Natural killer cell (primary cell): ENCODE measurements at regions not wholly inside any gene's neighbourhood (a gene's known extent, or its start where the extent isn't known, plus 50 kb on each side); places are given as distances from the start of the nearest gene placed in this dataset.

Experiments
- ATAC-seq, 3 donors: fragments of 150-1000 bp in 2 of 3; fragments of 200-7000 bp in 1 of 3; cut with Tn5 transposase; 1 replicate in 1 of 3; 2 replicates in 2 of 3; pipeline ENCODE4 v1.10.0; 2021; ENCODE audit warnings: mild to moderate bottlenecking in 2 of 3, moderate library complexity in 2 of 3
- DNase-seq, 2 donors: peaks; one replicate each; pipeline versions ENCODE4 v3.0.0 to v3.0.0-alpha.2; 2013 to 2021; ENCODE audit warnings: mixed read lengths in 1 of 2
- H3K27ac ChIP-seq: one replicate; pipeline ENCODE4 v1.5.1; 2013; ENCODE audit warnings: mild to moderate bottlenecking, low read length
- H3K27me3 ChIP-seq: one replicate; pipeline ENCODE4 v1.6.1; 2013; ENCODE audit warnings: low read length; ENCODE audit not compliant: control insufficient read depth, insufficient read depth
- H3K36me3 ChIP-seq: one replicate; pipeline ENCODE4 v1.6.1; 2013; ENCODE audit warnings: low read length; ENCODE audit not compliant: control insufficient read depth, insufficient read depth
- H3K4me1 ChIP-seq: one replicate; pipeline ENCODE4 v1.6.1; 2013; ENCODE audit warnings: low read length; ENCODE audit not compliant: control insufficient read depth, insufficient read depth
- H3K4me3 ChIP-seq: one replicate; pipeline ENCODE4 v1.5.1; 2013; ENCODE audit warnings: low read length
- H3K9me3 ChIP-seq: one replicate; pipeline ENCODE4 v1.6.1; 2013; ENCODE audit warnings: low read length; ENCODE audit not compliant: control insufficient read depth, insufficient read depth
- H3K27ac Mint-ChIP-seq, 2 donors: one replicate each; pipeline ENCODE4 v1.8.0; 2022; ENCODE audit warnings: mild to moderate bottlenecking in 2 of 2, mixed read lengths in 2 of 2, moderate library complexity in 1 of 2
- H3K27me3 Mint-ChIP-seq, 2 donors: one replicate each; pipeline ENCODE4 v1.8.0; 2022; ENCODE audit warnings: low read depth in 2 of 2, mixed read lengths in 2 of 2
- H3K36me3 Mint-ChIP-seq: one replicate; pipeline ENCODE4 v1.8.0; 2022; ENCODE audit warnings: mixed read lengths
- H3K4me1 Mint-ChIP-seq, 2 donors: one replicate each; pipeline ENCODE4 v1.8.0; 2022; ENCODE audit warnings: mixed read lengths in 2 of 2
- H3K4me3 Mint-ChIP-seq: one replicate; pipeline ENCODE4 v1.8.0; 2022; ENCODE audit warnings: mild to moderate bottlenecking, moderate library complexity, mixed read lengths
- H3K9me3 Mint-ChIP-seq, 2 donors: one replicate each; pipeline ENCODE4 v1.8.0; 2022; ENCODE audit warnings: mixed read lengths in 2 of 2
- WGBS: methylation state at CpG from one replicate; pipeline ENCODE4 v1.1.7; 2013; ENCODE audit warnings: missing lambda C conversion rate; ENCODE audit not compliant: insufficient coverage; 5-methylcytosine and 5-hydroxymethylcytosine counted together
- intact Hi-C: fragments of 100-400 bp; cut with micrococcal nuclease; formaldehyde crosslinking; loops from one replicate; pipeline ENCODE4 v1.14.2; 2022
- TF ChIP-seq, protein P1 (sequence below): fragments of 200-600 bp; IDR thresholded peaks from one replicate; pipeline ENCODE4 v1.8.0; 2022; ENCODE audit warnings: antibody characterized with exemption

DNA sequence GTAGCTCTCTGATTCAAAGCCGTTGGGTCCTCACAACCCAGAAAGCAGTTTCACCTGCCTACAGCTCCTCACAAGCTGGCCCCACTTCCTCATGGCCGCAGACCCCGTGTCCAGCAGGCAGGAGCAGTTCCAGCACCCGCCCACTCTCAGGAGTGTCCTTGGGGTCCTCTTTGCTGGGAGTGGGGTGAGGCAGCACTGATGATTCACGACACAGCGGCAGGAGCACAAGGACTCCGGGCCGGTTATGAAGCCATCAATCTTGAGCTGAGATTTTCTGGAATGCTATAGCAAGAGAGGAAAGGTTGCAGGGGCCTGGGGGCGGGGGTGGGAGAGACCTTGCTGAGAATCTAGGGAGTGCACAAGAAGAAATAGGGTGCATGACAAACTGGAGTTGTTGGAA lies 311.2 kb downstream of the NXPE2 start:
- DNase-seq (no peak), ATAC-seq (no peak)
- no peaks in the 10 kb centered on the region for H3K9me3 Mint-ChIP-seq
- intact Hi-C loops = no loop called here
- Histone ChIP-seq H3K9me3 (no peaks in the 10 kb centered on the region), H3K36me3 (no peaks in the 10 kb centered on the region), H3K4me3 (no peak overlapping the region), H3K4me1 (no peaks in the 10 kb centered on the region), H3K27ac (no peak overlapping the region), H3K27me3 (no peaks in the 10 kb centered on the region)
- H3K27ac Mint-ChIP-seq = no peak overlapping the region
- peaks cover 0 to 3% of the 10 kb centered on the region in 2 donors for H3K27me3 Mint-ChIP-seq
- TF ChIP-seq, protein P1, sequence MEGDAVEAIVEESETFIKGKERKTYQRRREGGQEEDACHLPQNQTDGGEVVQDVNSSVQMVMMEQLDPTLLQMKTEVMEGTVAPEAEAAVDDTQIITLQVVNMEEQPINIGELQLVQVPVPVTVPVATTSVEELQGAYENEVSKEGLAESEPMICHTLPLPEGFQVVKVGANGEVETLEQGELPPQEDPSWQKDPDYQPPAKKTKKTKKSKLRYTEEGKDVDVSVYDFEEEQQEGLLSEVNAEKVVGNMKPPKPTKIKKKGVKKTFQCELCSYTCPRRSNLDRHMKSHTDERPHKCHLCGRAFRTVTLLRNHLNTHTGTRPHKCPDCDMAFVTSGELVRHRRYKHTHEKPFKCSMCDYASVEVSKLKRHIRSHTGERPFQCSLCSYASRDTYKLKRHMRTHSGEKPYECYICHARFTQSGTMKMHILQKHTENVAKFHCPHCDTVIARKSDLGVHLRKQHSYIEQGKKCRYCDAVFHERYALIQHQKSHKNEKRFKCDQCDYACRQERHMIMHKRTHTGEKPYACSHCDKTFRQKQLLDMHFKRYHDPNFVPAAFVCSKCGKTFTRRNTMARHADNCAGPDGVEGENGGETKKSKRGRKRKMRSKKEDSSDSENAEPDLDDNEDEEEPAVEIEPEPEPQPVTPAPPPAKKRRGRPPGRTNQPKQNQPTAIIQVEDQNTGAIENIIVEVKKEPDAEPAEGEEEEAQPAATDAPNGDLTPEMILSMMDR = no peak
- no peak overlapping the region for H3K4me3 Mint-ChIP-seq
- no peaks in the 10 kb centered on the region for H3K4me1 Mint-ChIP-seq
- no peaks in the 10 kb centered on the region for H3K36me3 Mint-ChIP-seq
- 87% methylated on average over 8 of the region's 9 CpGs for WGBS

DNA sequence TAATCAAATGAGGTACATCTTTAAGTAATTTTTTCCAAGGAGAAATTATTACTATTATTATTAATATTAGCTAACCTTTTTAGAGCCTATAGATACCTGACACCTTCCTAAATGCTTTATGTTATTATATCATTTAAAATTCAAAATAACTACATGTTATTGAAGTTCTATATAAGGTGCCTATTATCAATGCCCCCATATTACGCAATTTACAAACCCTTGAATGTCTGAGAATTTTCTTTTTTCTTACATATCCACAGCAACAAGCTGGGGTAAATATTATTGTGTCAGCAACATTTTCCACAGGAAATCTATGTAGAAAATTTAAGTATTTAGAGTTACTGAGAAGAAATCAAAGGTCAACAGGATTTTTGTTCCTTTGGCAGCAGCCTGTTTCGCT lies 327.3 kb downstream of the NXPE2 start:
- Mint-ChIP-seq H3K36me3 (no peaks in the 10 kb centered on the region), H3K27ac (no peak overlapping the region), H3K4me1 (no peaks in the 10 kb centered on the region), H3K27me3 (peaks cover 0 to 8% of the 10 kb centered on the region in 2 donors), H3K9me3 (peaks cover 0 to 7% of the 10 kb centered on the region in 2 donors), H3K4me3 (no peak overlapping the region)
- Histone ChIP-seq H3K4me3 (no peak overlapping the region), H3K4me1 (no peaks in the 10 kb centered on the region), H3K27me3 (no peaks in the 10 kb centered on the region), H3K27ac (no peak overlapping the region), H3K9me3 (no peaks in the 10 kb centered on the region), H3K36me3 (no peaks in the 10 kb centered on the region)
- no peak for DNase-seq
- ATAC-seq = no peak
- WGBS = 67% methylated on average over 1 of the region's 2 CpGs
- intact Hi-C loops = no loop called here
- TF ChIP-seq, protein P1 = no peak

DNA sequence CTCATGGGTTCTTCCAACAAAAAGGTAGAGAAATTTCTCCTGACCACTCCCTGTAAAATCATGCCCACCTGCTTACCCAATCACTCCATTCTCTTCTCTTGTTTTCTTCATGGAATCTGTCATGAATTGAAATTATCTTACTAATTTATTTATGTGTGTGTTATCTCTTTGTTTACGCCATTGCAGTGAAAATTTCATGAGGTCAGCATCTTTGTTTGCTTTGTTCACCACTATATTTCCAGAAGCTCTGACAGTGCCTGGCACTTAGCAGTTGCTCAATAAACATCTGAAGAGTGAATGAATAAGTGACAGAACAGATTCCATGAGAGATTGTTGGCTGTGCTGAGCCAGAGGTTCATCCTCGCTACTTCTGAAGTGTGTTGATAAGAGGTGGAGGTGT lies 329.5 kb downstream of the NXPE2 start:
- Mint-ChIP-seq H3K27ac (no peak overlapping the region), H3K4me1 (no peaks in the 10 kb centered on the region), H3K36me3 (no peaks in the 10 kb centered on the region), H3K27me3 (no peaks in the 10 kb centered on the region), H3K9me3 (peaks cover 0 to 5% of the 10 kb centered on the region in 2 donors), H3K4me3 (no peak overlapping the region)
- WGBS = 39% methylated on average over 2 of the region's 2 CpGs
- Histone ChIP-seq H3K36me3 (no peaks in the 10 kb centered on the region), H3K4me3 (no peak overlapping the region), H3K4me1 (no peaks in the 10 kb centered on the region), H3K9me3 (no peaks in the 10 kb centered on the region), H3K27me3 (no peaks in the 10 kb centered on the region), H3K27ac (no peak overlapping the region)
- DNase-seq = no peak
- ATAC-seq = no peak
- intact Hi-C loops = no loop called here
- TF ChIP-seq, protein P1 = no peak

DNA sequence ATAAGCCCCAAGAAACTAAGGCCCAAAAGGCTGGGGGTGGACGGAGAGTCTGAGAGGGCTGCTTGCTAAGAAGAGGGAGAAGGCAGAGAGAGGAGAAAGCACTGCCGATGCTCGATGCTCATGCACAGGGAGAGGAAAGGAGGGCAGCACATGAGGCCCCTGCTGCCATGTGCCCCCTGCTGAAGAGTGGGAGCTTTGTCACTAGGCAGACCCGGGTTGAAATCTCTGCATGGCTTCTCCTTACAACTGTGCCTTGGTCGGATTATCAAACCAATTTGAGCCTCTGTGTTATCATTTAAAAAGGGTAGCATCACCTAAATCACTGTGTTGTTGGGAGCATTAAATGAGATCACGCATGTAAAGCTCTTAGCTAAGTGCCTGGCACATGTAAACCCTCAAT lies 330.5 kb downstream of the NXPE2 start:
- Mint-ChIP-seq H3K4me1 (no peaks in the 10 kb centered on the region), H3K36me3 (no peaks in the 10 kb centered on the region), H3K9me3 (peaks cover 0 to 7% of the 10 kb centered on the region in 2 donors), H3K27ac (no peak overlapping the region), H3K27me3 (no peaks in the 10 kb centered on the region), H3K4me3 (no peak overlapping the region)
- no peaks in the 10 kb centered on the region for H3K4me1 ChIP-seq
- H3K27ac ChIP-seq = no peak overlapping the region
- no peaks in the 10 kb centered on the region for H3K36me3 ChIP-seq
- WGBS = 63% methylated on average over 6 of the region's 6 CpGs
- TF ChIP-seq, protein P1 = no peak
- no peaks in the 10 kb centered on the region for H3K9me3 ChIP-seq
- no peaks in the 10 kb centered on the region for H3K27me3 ChIP-seq
- DNase-seq (no peak), ATAC-seq (no peak)
- H3K4me3 ChIP-seq = no peak overlapping the region
- intact Hi-C loops = no loop called here
